ENCODE measurements at regions not wholly inside any gene's neighbourhood (a gene's known extent, or its start where the extent isn't known, plus 50 kb on each side); places are given as distances from the start of the nearest gene placed in this dataset.

DNA sequence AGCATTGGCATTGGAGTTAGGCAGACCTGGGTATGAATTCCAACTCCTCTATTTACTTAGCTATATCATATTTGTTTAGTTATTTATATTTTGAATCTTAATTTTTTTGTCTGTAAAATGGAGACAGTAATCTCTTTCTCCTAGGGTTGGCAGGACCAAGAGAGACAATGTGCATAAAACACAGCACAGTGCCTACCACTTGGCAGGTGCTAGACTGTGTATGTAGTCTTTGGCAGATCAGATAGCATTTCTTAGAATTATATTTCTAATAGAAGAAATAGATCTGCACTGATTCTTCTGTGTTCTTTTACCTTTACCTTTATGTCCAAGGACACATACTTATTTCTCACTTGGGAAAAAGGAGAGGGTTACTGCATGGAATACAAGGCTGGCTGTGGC is 177.2 kb downstream of the GIPC2 start:
- TF ChIP-seq, protein P1, sequence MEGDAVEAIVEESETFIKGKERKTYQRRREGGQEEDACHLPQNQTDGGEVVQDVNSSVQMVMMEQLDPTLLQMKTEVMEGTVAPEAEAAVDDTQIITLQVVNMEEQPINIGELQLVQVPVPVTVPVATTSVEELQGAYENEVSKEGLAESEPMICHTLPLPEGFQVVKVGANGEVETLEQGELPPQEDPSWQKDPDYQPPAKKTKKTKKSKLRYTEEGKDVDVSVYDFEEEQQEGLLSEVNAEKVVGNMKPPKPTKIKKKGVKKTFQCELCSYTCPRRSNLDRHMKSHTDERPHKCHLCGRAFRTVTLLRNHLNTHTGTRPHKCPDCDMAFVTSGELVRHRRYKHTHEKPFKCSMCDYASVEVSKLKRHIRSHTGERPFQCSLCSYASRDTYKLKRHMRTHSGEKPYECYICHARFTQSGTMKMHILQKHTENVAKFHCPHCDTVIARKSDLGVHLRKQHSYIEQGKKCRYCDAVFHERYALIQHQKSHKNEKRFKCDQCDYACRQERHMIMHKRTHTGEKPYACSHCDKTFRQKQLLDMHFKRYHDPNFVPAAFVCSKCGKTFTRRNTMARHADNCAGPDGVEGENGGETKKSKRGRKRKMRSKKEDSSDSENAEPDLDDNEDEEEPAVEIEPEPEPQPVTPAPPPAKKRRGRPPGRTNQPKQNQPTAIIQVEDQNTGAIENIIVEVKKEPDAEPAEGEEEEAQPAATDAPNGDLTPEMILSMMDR (IDR thresholded peaks at IDR 0.05), result no peak
- no peak for TF ChIP-seq EZH2 (IDR thresholded peaks at IDR 0.05; ENCODE audit: borderline replicate concordance, insufficient read depth, low read depth, low read length, poor library complexity, severe bottlenecking)

Measured in B cell (primary cell).